ENCODE measurements at regions not wholly inside any gene's neighbourhood (a gene's known extent, or its start where the extent isn't known, plus 50 kb on each side); places are given as distances from the start of the nearest gene placed in this dataset.

GRCh38 chr6:144361016-144361415 is 75.9 kb downstream of the UTRN start:
- TF ChIP-seq ZNF274 (IDR thresholded peaks at IDR 0.05; ENCODE audit: low read depth, low read length): no peak
- TF ChIP-seq YY1 (IDR thresholded peaks at IDR 0.05; ENCODE audit: insufficient read depth, insufficient read length): no peak

Measured in NT2/D1 (cell line).